ENCODE measurements at regions not wholly inside any gene's neighbourhood (a gene's known extent, or its start where the extent isn't known, plus 50 kb on each side); places are given as distances from the start of the nearest gene placed in this dataset.

- H3K4me1 ChIP-seq (ENCODE audit: insufficient read depth, insufficient read length): no peaks in the 10 kb centered on the region
- H3K36me3 ChIP-seq (ENCODE audit: insufficient read depth, insufficient read length, low read length): peaks cover 18% of the 10 kb centered on the region
- no peaks in the 10 kb centered on the region for H3K27me3 ChIP-seq (ENCODE audit: insufficient read depth, insufficient read length)
- H3K9me3 ChIP-seq (ENCODE audit: insufficient read depth, low read length): no peaks in the 10 kb centered on the region
- no peak overlapping the region for H3K9ac ChIP-seq (ENCODE audit: insufficient read length, low read depth)
- no peak for TF ChIP-seq SUZ12 (IDR thresholded peaks at IDR 0.05; ENCODE audit: extremely low read depth, insufficient read depth, insufficient read length)
- TF ChIP-seq YY1 (IDR thresholded peaks at IDR 0.05; ENCODE audit: insufficient read depth, insufficient read length): no peak
- no peak for TF ChIP-seq ZNF274 (IDR thresholded peaks at IDR 0.05; ENCODE audit: low read depth, low read length)
- DNase-seq (ENCODE audit: low read depth, low spot score): no peak
- H3K4me3 ChIP-seq (ENCODE audit: insufficient read length, low read depth): no peak overlapping the region
These were observed 130.1 kb upstream of the CCDC54 start for GRCh38 chr3:107247116-107247515.

- Histone ChIP-seq H3K9ac (ENCODE audit: insufficient read length, low read depth) (no peak overlapping the region), H3K4me3 (ENCODE audit: insufficient read length, low read depth) (no peak overlapping the region), H3K27me3 (ENCODE audit: insufficient read depth, insufficient read length) (no peaks in the 10 kb centered on the region), H3K36me3 (ENCODE audit: insufficient read depth, insufficient read length, low read length) (peaks cover 18% of the 10 kb centered on the region), H3K9me3 (ENCODE audit: insufficient read depth, low read length) (no peaks in the 10 kb centered on the region), H3K4me1 (ENCODE audit: insufficient read depth, insufficient read length) (no peaks in the 10 kb centered on the region)
- DNase-seq (ENCODE audit: low read depth, low spot score): no peak
- TF ChIP-seq SUZ12 (IDR thresholded peaks at IDR 0.05; ENCODE audit: extremely low read depth, insufficient read depth, insufficient read length): no peak
- TF ChIP-seq YY1 (IDR thresholded peaks at IDR 0.05; ENCODE audit: insufficient read depth, insufficient read length): no peak
- TF ChIP-seq ZNF274 (IDR thresholded peaks at IDR 0.05; ENCODE audit: low read depth, low read length): no peak
These were observed 128.1 kb upstream of the CCDC54 start for GRCh38 chr3:107249132-107249531.

- TF ChIP-seq YY1 (IDR thresholded peaks at IDR 0.05; ENCODE audit: insufficient read depth, insufficient read length) (no peak), ZNF274 (IDR thresholded peaks at IDR 0.05; ENCODE audit: low read depth, low read length) (no peak), SUZ12 (IDR thresholded peaks at IDR 0.05; ENCODE audit: extremely low read depth, insufficient read depth, insufficient read length) (no peak)
- Histone ChIP-seq H3K27me3 (ENCODE audit: insufficient read depth, insufficient read length) (no peaks in the 10 kb centered on the region), H3K4me1 (ENCODE audit: insufficient read depth, insufficient read length) (no peaks in the 10 kb centered on the region), H3K9me3 (ENCODE audit: insufficient read depth, low read length) (no peaks in the 10 kb centered on the region), H3K9ac (ENCODE audit: insufficient read length, low read depth) (no peak overlapping the region), H3K4me3 (ENCODE audit: insufficient read length, low read depth) (no peak overlapping the region), H3K36me3 (ENCODE audit: insufficient read depth, insufficient read length, low read length) (peaks cover 18% of the 10 kb centered on the region)
- no peak for DNase-seq (ENCODE audit: low read depth, low spot score)
These were observed 127.0 kb upstream of the CCDC54 start for GRCh38 chr3:107250221-107250620.

- Histone ChIP-seq H3K36me3 (ENCODE audit: insufficient read depth, insufficient read length, low read length) (peaks cover 12% of the 10 kb centered on the region), H3K9me3 (ENCODE audit: insufficient read depth, low read length) (no peaks in the 10 kb centered on the region), H3K4me1 (ENCODE audit: insufficient read depth, insufficient read length) (no peaks in the 10 kb centered on the region), H3K9ac (ENCODE audit: insufficient read length, low read depth) (no peak overlapping the region), H3K4me3 (ENCODE audit: insufficient read length, low read depth) (no peak overlapping the region), H3K27me3 (ENCODE audit: insufficient read depth, insufficient read length) (no peaks in the 10 kb centered on the region)
- DNase-seq (ENCODE audit: low read depth, low spot score): no peak
- TF ChIP-seq SUZ12 (IDR thresholded peaks at IDR 0.05; ENCODE audit: extremely low read depth, insufficient read depth, insufficient read length) (no peak), ZNF274 (IDR thresholded peaks at IDR 0.05; ENCODE audit: low read depth, low read length) (no peak), YY1 (IDR thresholded peaks at IDR 0.05; ENCODE audit: insufficient read depth, insufficient read length) (no peak)
These were observed 125.4 kb upstream of the CCDC54 start for GRCh38 chr3:107251819-107252218.

DNA sequence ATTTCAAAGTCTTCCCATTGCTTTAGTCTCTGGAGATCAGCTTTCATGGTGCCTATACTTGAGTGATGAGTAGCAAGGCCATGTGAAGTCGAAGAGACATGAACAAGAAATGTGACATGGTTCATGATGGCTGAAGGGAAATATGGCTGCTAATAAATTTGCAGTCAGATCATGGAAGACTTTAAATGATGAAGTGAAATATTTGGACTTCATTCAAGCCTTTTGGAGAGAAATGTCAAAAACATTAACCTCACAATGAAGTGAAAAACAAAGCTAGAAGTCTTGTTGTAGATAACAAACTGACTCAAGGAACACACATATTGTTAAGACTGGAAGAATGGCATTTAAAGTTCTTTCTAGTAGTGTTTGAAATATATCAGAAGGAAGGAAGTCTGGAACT is 120.3 kb upstream of the CCDC54 start:
- no peaks in the 10 kb centered on the region for H3K27me3 ChIP-seq (ENCODE audit: insufficient read depth, insufficient read length)
- no peak overlapping the region for H3K9ac ChIP-seq (ENCODE audit: insufficient read length, low read depth)
- no peak overlapping the region for H3K4me3 ChIP-seq (ENCODE audit: insufficient read length, low read depth)
- TF ChIP-seq YY1 (IDR thresholded peaks at IDR 0.05; ENCODE audit: insufficient read depth, insufficient read length): no peak
- no peak for TF ChIP-seq SUZ12 (IDR thresholded peaks at IDR 0.05; ENCODE audit: extremely low read depth, insufficient read depth, insufficient read length)
- no peak for TF ChIP-seq ZNF274 (IDR thresholded peaks at IDR 0.05; ENCODE audit: low read depth, low read length)
- H3K9me3 ChIP-seq (ENCODE audit: insufficient read depth, low read length): no peaks in the 10 kb centered on the region
- no peaks in the 10 kb centered on the region for H3K4me1 ChIP-seq (ENCODE audit: insufficient read depth, insufficient read length)
- H3K36me3 ChIP-seq (ENCODE audit: insufficient read depth, insufficient read length, low read length): no peaks in the 10 kb centered on the region
- no peak for DNase-seq (ENCODE audit: low read depth, low spot score)

GRCh38 chr3:107258300-107258699 is 118.9 kb upstream of the CCDC54 start:
- H3K9me3 ChIP-seq (ENCODE audit: insufficient read depth, low read length): no peaks in the 10 kb centered on the region
- H3K27me3 ChIP-seq (ENCODE audit: insufficient read depth, insufficient read length): no peaks in the 10 kb centered on the region
- TF ChIP-seq YY1 (IDR thresholded peaks at IDR 0.05; ENCODE audit: insufficient read depth, insufficient read length) (no peak), ZNF274 (IDR thresholded peaks at IDR 0.05; ENCODE audit: low read depth, low read length) (no peak), SUZ12 (IDR thresholded peaks at IDR 0.05; ENCODE audit: extremely low read depth, insufficient read depth, insufficient read length) (no peak)
- H3K36me3 ChIP-seq (ENCODE audit: insufficient read depth, insufficient read length, low read length): no peaks in the 10 kb centered on the region
- DNase-seq (ENCODE audit: low read depth, low spot score): no peak
- H3K4me1 ChIP-seq (ENCODE audit: insufficient read depth, insufficient read length): no peaks in the 10 kb centered on the region
- H3K4me3 ChIP-seq (ENCODE audit: insufficient read length, low read depth): no peak overlapping the region
- no peak overlapping the region for H3K9ac ChIP-seq (ENCODE audit: insufficient read length, low read depth)

DNA sequence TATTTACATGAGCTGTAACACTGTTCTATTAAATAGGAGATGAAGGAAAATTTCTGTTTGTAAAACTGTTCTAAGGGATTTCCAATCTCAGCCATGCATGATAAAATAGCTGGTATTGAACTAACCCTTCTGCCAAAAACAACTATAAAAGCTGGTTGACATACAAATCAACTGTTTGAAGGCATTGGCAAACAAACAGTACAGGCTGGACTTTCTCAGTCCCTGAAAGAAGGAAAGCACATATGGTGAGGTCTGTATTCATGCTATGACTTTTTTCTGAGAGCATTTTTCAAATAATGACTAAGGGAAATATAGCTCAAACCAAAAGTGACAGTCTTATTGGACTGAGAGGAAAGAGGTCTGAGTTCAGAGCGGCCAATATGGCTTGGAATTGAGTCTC is 117.0 kb upstream of the CCDC54 start:
- Histone ChIP-seq H3K4me1 (ENCODE audit: insufficient read depth, insufficient read length) (no peaks in the 10 kb centered on the region), H3K4me3 (ENCODE audit: insufficient read length, low read depth) (no peak overlapping the region)
- DNase-seq (ENCODE audit: low read depth, low spot score): no peak

More for the DNA sequence above, 117.0 kb upstream of the CCDC54 start:
- Histone ChIP-seq H3K9me3 (ENCODE audit: insufficient read depth, low read length) (no peaks in the 10 kb centered on the region), H3K27me3 (ENCODE audit: insufficient read depth, insufficient read length) (no peaks in the 10 kb centered on the region), H3K9ac (ENCODE audit: insufficient read length, low read depth) (no peak overlapping the region), H3K36me3 (ENCODE audit: insufficient read depth, insufficient read length, low read length) (no peaks in the 10 kb centered on the region)
- TF ChIP-seq ZNF274 (IDR thresholded peaks at IDR 0.05; ENCODE audit: low read depth, low read length): no peak
- no peak for TF ChIP-seq YY1 (IDR thresholded peaks at IDR 0.05; ENCODE audit: insufficient read depth, insufficient read length)
- no peak for TF ChIP-seq SUZ12 (IDR thresholded peaks at IDR 0.05; ENCODE audit: extremely low read depth, insufficient read depth, insufficient read length)
